Glutamatergic neuron (in vitro differentiated cells): ENCODE measurements at regions not wholly inside any gene's neighbourhood (a gene's known extent, or its start where the extent isn't known, plus 50 kb on each side); places are given as distances from the start of the nearest gene placed in this dataset.
A peak's percentile ranks its signal among the peaks of the same experiment; 100 is the strongest.

Source experiments
- DNase-seq: peaks from one replicate; pipeline ENCODE4 v3.0.0; 2022
- H3K27ac Mint-ChIP-seq: one replicate; pipeline ENCODE4 v1.8.0; 2020; ENCODE audit warnings: mild to moderate bottlenecking, mixed read lengths, inconsistent platforms; ENCODE audit not compliant: unreplicated experiment
- H3K27me3 Mint-ChIP-seq: one replicate; pipeline ENCODE4 v1.8.0; 2020; ENCODE audit warnings: mild to moderate bottlenecking, moderate library complexity, mixed read lengths, inconsistent platforms; ENCODE audit not compliant: unreplicated experiment
- H3K36me3 Mint-ChIP-seq: one replicate; pipeline ENCODE4 v1.8.0; 2020; ENCODE audit warnings: mild to moderate bottlenecking, mixed read lengths, inconsistent platforms; ENCODE audit not compliant: unreplicated experiment
- H3K4me1 Mint-ChIP-seq: one replicate; pipeline ENCODE4 v1.8.0; 2020; ENCODE audit warnings: mild to moderate bottlenecking, low read depth, mixed read lengths, inconsistent platforms; ENCODE audit not compliant: unreplicated experiment
- H3K4me3 Mint-ChIP-seq: one replicate; pipeline ENCODE4 v1.8.0; 2020; ENCODE audit warnings: mild to moderate bottlenecking, mixed read lengths, inconsistent platforms; ENCODE audit not compliant: unreplicated experiment
- H3K9me3 Mint-ChIP-seq: one replicate; pipeline ENCODE4 v1.8.0; 2020; ENCODE audit warnings: mild to moderate bottlenecking, moderate library complexity, mixed read lengths, inconsistent platforms; ENCODE audit not compliant: unreplicated experiment
- TF ChIP-seq, protein P1 (sequence below): fragments of 200-600 bp; sonication (generic); IDR thresholded peaks from one replicate; pipeline ENCODE4 v1.5.0; 2021; ENCODE audit not compliant: partially characterized antibody, unreplicated experiment

GRCh38 chrX:3962511-3963311, 249.3 kb upstream of the PRKX start:
- Mint-ChIP-seq H3K27ac (no peak overlapping the region), H3K4me1 (no peaks in the 10 kb centered on the region), H3K27me3 (no peaks in the 10 kb centered on the region), H3K36me3 (no peaks in the 10 kb centered on the region), H3K9me3 (peaks cover 1% of the 10 kb centered on the region), H3K4me3 (peak overlapping the region; percentile 74)
- no peak for DNase-seq
- TF ChIP-seq, protein P1, sequence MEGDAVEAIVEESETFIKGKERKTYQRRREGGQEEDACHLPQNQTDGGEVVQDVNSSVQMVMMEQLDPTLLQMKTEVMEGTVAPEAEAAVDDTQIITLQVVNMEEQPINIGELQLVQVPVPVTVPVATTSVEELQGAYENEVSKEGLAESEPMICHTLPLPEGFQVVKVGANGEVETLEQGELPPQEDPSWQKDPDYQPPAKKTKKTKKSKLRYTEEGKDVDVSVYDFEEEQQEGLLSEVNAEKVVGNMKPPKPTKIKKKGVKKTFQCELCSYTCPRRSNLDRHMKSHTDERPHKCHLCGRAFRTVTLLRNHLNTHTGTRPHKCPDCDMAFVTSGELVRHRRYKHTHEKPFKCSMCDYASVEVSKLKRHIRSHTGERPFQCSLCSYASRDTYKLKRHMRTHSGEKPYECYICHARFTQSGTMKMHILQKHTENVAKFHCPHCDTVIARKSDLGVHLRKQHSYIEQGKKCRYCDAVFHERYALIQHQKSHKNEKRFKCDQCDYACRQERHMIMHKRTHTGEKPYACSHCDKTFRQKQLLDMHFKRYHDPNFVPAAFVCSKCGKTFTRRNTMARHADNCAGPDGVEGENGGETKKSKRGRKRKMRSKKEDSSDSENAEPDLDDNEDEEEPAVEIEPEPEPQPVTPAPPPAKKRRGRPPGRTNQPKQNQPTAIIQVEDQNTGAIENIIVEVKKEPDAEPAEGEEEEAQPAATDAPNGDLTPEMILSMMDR = peak; percentile 39

DNA sequence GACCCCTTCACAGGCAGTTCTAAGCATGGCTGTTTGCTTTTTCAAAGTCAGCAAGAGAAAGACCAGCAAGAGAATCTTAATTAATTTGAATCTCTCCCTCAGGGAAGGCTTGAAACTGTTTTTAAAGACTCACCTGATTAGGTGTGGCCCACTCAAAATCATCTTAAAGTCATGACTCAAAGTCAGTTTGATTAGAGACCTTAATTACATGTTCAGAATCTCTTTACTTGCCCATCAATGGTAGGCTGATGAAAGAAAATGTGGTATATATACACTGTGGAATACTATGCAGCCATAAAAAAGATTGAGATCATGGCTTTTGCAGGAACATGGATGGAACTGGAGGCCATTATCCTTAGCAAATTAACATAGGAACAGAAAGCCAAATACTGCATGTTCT, 247.5 kb upstream of the PRKX start:
- H3K4me1 Mint-ChIP-seq = no peaks in the 10 kb centered on the region
- H3K27me3 Mint-ChIP-seq = no peaks in the 10 kb centered on the region
- H3K36me3 Mint-ChIP-seq = no peaks in the 10 kb centered on the region
- no peak overlapping the region for H3K27ac Mint-ChIP-seq
- no peak overlapping the region for H3K4me3 Mint-ChIP-seq
- TF ChIP-seq, protein P1 = no peak
- H3K9me3 Mint-ChIP-seq = peaks cover 1% of the 10 kb centered on the region
- no peak for DNase-seq

DNA sequence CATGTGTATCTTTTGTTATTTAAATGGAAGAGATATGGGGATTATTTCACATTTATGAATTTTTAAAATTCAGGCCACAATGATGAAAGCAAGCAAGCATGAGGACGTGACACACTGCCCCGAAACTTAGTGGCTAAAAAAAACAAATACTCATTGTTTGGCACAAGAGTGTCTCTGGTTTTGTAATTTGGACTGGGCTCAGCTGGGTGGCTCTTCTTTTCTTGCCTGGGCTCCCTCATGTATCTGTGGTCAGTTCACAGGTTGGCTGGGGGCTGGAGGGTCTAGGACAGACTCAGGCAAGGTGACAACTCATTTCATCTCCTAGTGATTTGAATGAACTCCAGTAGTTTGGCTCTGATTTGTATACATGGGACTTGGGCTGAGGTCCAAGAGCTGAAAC, 238.4 kb upstream of the PRKX start:
- DNase-seq = no peak
- Mint-ChIP-seq H3K9me3 (no peaks in the 10 kb centered on the region), H3K27me3 (no peaks in the 10 kb centered on the region), H3K4me3 (no peak overlapping the region), H3K4me1 (no peaks in the 10 kb centered on the region), H3K27ac (no peak overlapping the region), H3K36me3 (no peaks in the 10 kb centered on the region)
- TF ChIP-seq, protein P1 = no peak

GRCh38 chrX:3950373-3950772, 236.9 kb upstream of the PRKX start:
- Mint-ChIP-seq H3K36me3 (no peaks in the 10 kb centered on the region), H3K4me3 (no peak overlapping the region), H3K27me3 (no peaks in the 10 kb centered on the region), H3K27ac (no peak overlapping the region), H3K9me3 (no peaks in the 10 kb centered on the region), H3K4me1 (no peaks in the 10 kb centered on the region)
- TF ChIP-seq, protein P1 = no peak
- no peak for DNase-seq

DNA sequence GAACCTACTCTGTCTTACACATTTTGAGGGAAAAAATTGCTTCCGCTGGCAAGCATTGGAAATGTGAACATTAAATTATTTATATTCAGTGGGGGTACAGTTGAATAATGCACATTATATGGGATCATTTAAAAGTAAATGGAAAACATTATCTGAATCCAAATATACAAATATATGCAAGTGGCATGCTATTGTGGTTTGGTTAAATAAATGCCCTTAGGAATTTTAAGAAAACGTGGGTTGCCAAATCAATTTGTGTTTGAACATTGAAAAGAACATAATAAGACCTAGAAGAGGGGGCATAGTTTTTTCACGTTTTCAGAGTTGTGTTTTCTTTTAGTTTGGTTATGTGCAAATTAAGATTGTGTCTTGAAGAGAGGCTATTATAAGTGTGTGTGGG, 230.5 kb upstream of the PRKX start:
- Mint-ChIP-seq H3K9me3 (no peaks in the 10 kb centered on the region), H3K36me3 (no peaks in the 10 kb centered on the region), H3K27ac (no peak overlapping the region), H3K4me1 (no peaks in the 10 kb centered on the region), H3K27me3 (no peaks in the 10 kb centered on the region), H3K4me3 (no peak overlapping the region)
- TF ChIP-seq, protein P1 = no peak
- no peak for DNase-seq
